SK-N-SH (cell line): ENCODE measurements at regions not wholly inside any gene's neighbourhood (a gene's known extent, or its start where the extent isn't known, plus 50 kb on each side); places are given as distances from the start of the nearest gene placed in this dataset.
"Not testable (repeated sequence)": the region's sequence is repeated elsewhere in the genome, so short reads cannot be mapped to it uniquely, and the experiment has no call there.

Source experiments
- CTCF ChIA-PET: fragments of 300-600, 350-600 bp; formaldehyde crosslinking; extraction: SDS; loops from one replicate; lab custom pipeline; 2021; lab: Yijun Ruan, JAX
- POLR2A ChIA-PET: fragments of 350-600 bp; sonication (Branson Sonifier 250); formaldehyde crosslinking; extraction: SDS; loops from one replicate; lab custom pipeline; 2020; ENCODE audit warnings: antibody characterized with exemption, inconsistent platforms; lab: Yijun Ruan, JAX
- DNase-seq: peaks from one replicate; pipeline ENCODE4 v3.0.0; 2012
- H2AFZ ChIP-seq: fragments of 200-600 bp; sonication (generic); 2 replicates; pipeline ENCODE4 v1.8.1; 2016; ENCODE audit warnings: antibody characterized with exemption, mild to moderate bottlenecking, low read depth
- H3F3A ChIP-seq: fragments of 200-600 bp; sonication (generic); replicated peaks from 2 replicates; pipeline ENCODE3; 2016; ENCODE audit warnings: antibody characterized with exemption, mild to moderate bottlenecking; ENCODE audit not compliant: insufficient read depth
- H3K27ac ChIP-seq, 2 experiments: fragments of 200-500 bp in 1 of 2; fragments of 200-600 bp in 1 of 2; sonication (Bioruptor generic) in 1 of 2; sonication (generic), shearing (Covaris generic) in 1 of 2; 2 replicates each; pipeline versions ENCODE4 v1.5.1 to v1.6.1; 2014 to 2016; ENCODE audit warnings: low read depth in 2 of 2, inconsistent platforms in 1 of 2, low read length in 1 of 2, mild to moderate bottlenecking in 1 of 2, mixed read lengths in 1 of 2
- H3K27me3 ChIP-seq: fragments of 200-600 bp; sonication (generic), shearing (Covaris generic); 2 replicates; pipeline ENCODE4 v1.6.1; 2016; ENCODE audit warnings: mixed run types; ENCODE audit not compliant: insufficient read depth
- H3K36me3 ChIP-seq, 2 experiments: fragments of 200-500 bp in 1 of 2; fragments of 200-600 bp in 1 of 2; sonication (Bioruptor generic) in 1 of 2; sonication (generic) in 1 of 2; replicated peaks in 1 of 2; 2 replicates each; pipeline versions ENCODE3 to v1.5.1; 2014 to 2016; ENCODE audit warnings: low read length in 1 of 2, mild to moderate bottlenecking in 1 of 2; ENCODE audit not compliant: insufficient read depth in 2 of 2, control insufficient read depth in 1 of 2
- H3K4me1 ChIP-seq, 2 experiments: fragments of 200-500 bp in 1 of 2; fragments of 200-600 bp in 1 of 2; sonication (Bioruptor generic) in 1 of 2; sonication (generic), shearing (Covaris generic) in 1 of 2; 2 replicates each; pipeline versions ENCODE4 v1.5.1 to v1.6.1; 2014 to 2016; ENCODE audit warnings: low read depth in 1 of 2, low read length in 1 of 2, mixed run types in 1 of 2; ENCODE audit not compliant: insufficient read depth in 2 of 2, control insufficient read depth in 1 of 2
- H3K4me2 ChIP-seq: fragments of 200-600 bp; sonication (generic), shearing (Covaris generic); 2 replicates; pipeline ENCODE4 v1.6.1; 2017; ENCODE audit warnings: mixed run types
- H3K4me3 ChIP-seq, 2 experiments: fragments of 200-500 bp in 1 of 2; fragments of 200-600 bp in 1 of 2; sonication (Bioruptor generic) in 1 of 2; sonication (generic), shearing (Covaris generic) in 1 of 2; 2 replicates each; pipeline versions ENCODE4 v1.5.1 to v1.8.1; 2014 to 2016; ENCODE audit warnings: low read depth in 2 of 2, inconsistent platforms in 1 of 2, low read length in 1 of 2, mild to moderate bottlenecking in 1 of 2, mixed read lengths in 1 of 2, moderate library complexity in 1 of 2
- H3K79me2 ChIP-seq: fragments of 200-600 bp; sonication (generic); 2 replicates; pipeline ENCODE4 v1.8.1; 2017; ENCODE audit warnings: mild to moderate bottlenecking; ENCODE audit not compliant: insufficient read depth
- H3K9ac ChIP-seq: fragments of 200-600 bp; sonication (generic); 2 replicates; pipeline ENCODE4 v1.6.1; 2017; ENCODE audit warnings: mixed run types
- H3K9me2 ChIP-seq: fragments of 200-600 bp; sonication (generic); 2 replicates; pipeline ENCODE4 v1.6.1; 2017; ENCODE audit warnings: mixed run types
- H3K9me3 ChIP-seq: fragments of 200-600 bp; sonication (generic); 2 replicates; pipeline ENCODE4 v1.6.1; 2017; ENCODE audit warnings: mixed run types, mild to moderate bottlenecking, moderate library complexity
- H4K20me1 ChIP-seq: fragments of 200-600 bp; sonication (generic); 2 replicates; pipeline ENCODE4 v1.6.1; 2017; ENCODE audit warnings: mild to moderate bottlenecking, mixed run types; ENCODE audit not compliant: insufficient read depth
- WGBS: methylation state at CpG from one replicate; pipeline ENCODE4 v1.1.6; 2017; ENCODE audit warnings: low lambda C conversion rate; 5-methylcytosine and 5-hydroxymethylcytosine counted together

DNA sequence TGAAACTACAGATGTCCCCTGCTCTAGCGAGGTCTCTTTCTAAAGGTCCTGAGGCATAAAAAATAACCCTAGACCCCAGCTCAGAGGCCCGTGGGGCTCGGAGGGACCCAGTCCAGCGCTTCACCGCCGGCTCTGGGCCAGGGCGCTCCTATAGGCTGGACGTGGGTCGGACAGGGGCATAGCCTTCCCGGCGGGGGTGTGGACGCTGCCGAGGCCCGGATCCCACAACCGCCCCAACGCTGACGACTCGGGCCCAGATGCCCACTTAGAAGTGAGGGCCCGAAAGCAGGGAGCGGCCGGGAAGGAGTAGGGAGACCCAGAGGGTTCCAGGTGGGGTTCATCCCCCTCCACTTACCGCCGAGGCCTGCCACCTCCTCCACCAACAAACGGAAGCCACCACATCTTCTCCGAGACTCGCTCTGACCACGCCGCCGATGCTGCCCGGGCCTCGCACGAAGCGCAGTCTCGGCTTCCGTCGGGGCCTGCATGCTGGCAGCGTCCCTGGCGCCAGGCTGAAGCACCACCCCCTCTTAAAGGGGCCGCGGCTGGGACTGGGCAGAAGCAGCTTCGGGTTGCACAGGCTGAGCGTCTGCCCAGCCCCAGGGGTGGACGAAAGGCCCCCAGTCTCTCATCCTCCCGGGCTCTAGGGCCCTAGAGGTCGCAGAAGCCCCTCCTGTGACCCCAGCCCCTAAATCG, 179.0 kb upstream of the TPTE start:
- H3K4me2 ChIP-seq, H3F3A ChIP-seq, H3K9me3 ChIP-seq, H3K4me3 ChIP-seq, DNase-seq, H3K27ac ChIP-seq, H3K27me3 ChIP-seq, H3K79me2 ChIP-seq, CTCF ChIA-PET, H4K20me1 ChIP-seq, H3K9ac ChIP-seq, H3K4me1 ChIP-seq, POLR2A ChIA-PET, H2AFZ ChIP-seq, H3K9me2 ChIP-seq, H3K36me3 ChIP-seq: not testable (repeated sequence)
- WGBS: 9% methylated on average over 21 of the region's 46 CpGs

DNA sequence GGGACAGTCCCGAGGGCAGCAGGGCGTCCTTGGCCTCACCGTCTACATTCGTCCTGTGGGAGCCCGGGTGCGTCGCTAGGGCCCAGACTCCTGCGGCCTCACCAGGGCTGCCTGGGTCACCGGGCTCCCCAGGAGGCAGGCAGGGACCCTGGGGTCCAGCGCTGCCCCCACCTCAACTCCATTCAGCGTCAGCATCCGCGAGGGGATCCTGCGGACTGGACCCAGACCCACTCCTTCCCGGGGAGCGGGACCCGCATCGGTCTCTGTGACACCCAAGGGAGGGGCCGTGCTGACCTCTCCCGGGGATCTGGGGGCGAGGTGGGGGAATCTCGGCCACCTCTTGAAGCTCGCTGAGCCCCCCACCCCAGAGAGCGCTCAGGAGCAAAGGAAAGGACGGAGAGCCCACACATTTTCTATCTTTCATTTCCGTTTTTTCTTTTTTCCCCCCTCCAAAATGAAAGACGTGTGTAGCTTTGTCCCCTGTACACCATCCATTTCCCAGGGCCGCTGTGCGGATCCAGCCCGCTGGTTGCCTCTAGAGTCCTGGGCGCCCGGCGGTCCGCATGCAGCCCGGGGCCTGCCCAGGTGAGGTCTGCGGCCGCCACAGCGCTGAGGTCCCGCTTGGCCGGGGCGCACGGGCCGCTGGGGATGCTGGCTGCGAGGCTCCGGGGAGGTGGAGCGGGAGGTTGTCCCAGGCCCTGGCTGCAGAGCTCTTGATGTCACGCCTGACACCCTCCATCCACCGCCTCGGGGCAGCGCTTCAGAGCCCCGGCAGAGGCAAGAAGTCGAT, 178.0 kb upstream of the TPTE start:
- DNase-seq, CTCF ChIA-PET, H3K9me2 ChIP-seq, H3K27me3 ChIP-seq, H3K9ac ChIP-seq, H3K9me3 ChIP-seq, H3K27ac ChIP-seq, H2AFZ ChIP-seq, H3K36me3 ChIP-seq, H3K4me1 ChIP-seq, POLR2A ChIA-PET, H3K79me2 ChIP-seq, H3K4me2 ChIP-seq, H4K20me1 ChIP-seq, H3K4me3 ChIP-seq, H3F3A ChIP-seq: not testable (repeated sequence)
- WGBS: 19% methylated on average over 47 of the region's 52 CpGs

DNA sequence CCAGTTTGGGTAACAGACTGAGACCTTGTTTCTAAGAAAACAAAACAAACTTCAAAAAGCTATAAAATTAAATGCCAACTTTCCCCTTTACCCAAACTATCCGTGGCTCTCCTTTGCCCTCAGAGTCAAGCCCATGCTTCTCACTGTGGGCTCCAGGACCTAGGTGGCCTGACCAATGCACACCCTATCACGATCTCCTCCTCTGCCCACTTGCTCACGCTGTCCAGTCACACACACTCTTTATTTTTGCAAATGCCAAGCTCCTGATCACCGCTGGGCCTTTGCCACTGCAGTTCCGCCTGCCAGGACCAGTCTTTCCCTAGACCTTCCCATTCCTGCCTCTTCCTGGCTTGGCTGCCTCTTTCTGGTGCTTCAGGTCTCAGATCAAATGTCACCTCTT, 177.1 kb upstream of the TPTE start:
- POLR2A ChIA-PET: not testable (repeated sequence)

DNA sequence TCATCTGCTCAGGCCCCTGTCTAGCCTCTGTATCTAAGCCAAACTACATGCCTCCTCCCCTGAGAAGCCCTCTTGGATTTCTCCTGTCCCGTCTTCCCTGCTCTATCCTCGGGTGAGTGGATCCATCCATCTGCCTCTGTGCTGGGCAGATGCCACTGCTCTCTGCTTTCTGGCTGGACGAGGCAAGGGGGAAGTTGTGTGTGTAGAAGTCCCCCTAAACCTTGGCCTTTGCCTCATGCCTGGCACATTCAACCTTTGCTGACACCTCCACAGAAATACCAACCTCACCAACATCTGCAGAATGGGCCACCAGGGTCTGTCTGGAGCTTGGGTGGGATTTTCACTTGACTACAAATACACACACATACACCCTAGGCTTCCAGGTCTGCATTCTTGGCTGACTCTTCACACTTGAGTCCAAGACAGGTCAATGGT, 176.2 kb upstream of the TPTE start:
- 3% methylated on average over 3 of the region's 3 CpGs for WGBS
- H3K9ac ChIP-seq, H3K36me3 ChIP-seq, POLR2A ChIA-PET, H3K9me3 ChIP-seq, H2AFZ ChIP-seq, DNase-seq, H3K4me1 ChIP-seq, H3K9me2 ChIP-seq, H3K4me2 ChIP-seq, H3K79me2 ChIP-seq, H3K27me3 ChIP-seq, H4K20me1 ChIP-seq, H3K27ac ChIP-seq, H3K4me3 ChIP-seq, H3F3A ChIP-seq, CTCF ChIA-PET: not testable (repeated sequence)

More for the DNA sequence above, 177.1 kb upstream of the TPTE start:
- H3K4me3 ChIP-seq, H3K27me3 ChIP-seq, H3K79me2 ChIP-seq, H3K9me2 ChIP-seq, H3K4me1 ChIP-seq, H3K36me3 ChIP-seq, H4K20me1 ChIP-seq, H3K4me2 ChIP-seq, H3K27ac ChIP-seq, H3K9me3 ChIP-seq, H2AFZ ChIP-seq, DNase-seq, H3K9ac ChIP-seq, CTCF ChIA-PET, H3F3A ChIP-seq: not testable (repeated sequence)
- WGBS: 9% methylated on average over 5 of the region's 5 CpGs

DNA sequence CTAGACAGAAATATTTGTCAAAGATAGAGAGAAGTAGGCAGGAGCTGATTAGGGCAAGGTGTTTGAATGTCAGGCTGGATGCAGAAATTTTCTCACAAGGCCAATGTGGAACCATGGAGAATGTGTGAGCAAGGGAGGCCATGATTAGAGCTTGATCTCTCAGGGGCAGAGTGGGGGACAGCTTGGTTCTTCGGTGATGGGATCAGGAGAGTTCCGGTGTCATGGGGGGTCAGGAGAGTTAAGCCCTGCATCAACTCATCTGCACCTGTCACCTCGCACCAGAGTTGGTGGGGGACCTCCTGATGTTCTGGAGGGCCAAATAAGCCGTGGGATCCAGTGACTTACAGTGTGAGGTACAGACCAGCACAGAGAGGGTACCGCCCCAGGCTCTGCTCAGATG, 175.1 kb upstream of the TPTE start:
- WGBS: 9% methylated on average over 4 of the region's 5 CpGs
- H3K4me1 ChIP-seq, H3K27me3 ChIP-seq, H3K27ac ChIP-seq, H4K20me1 ChIP-seq, H3F3A ChIP-seq, H3K9ac ChIP-seq, H3K4me3 ChIP-seq, H2AFZ ChIP-seq, H3K4me2 ChIP-seq, DNase-seq, H3K9me3 ChIP-seq, CTCF ChIA-PET, H3K9me2 ChIP-seq, H3K36me3 ChIP-seq, H3K79me2 ChIP-seq, POLR2A ChIA-PET: not testable (repeated sequence)

DNA sequence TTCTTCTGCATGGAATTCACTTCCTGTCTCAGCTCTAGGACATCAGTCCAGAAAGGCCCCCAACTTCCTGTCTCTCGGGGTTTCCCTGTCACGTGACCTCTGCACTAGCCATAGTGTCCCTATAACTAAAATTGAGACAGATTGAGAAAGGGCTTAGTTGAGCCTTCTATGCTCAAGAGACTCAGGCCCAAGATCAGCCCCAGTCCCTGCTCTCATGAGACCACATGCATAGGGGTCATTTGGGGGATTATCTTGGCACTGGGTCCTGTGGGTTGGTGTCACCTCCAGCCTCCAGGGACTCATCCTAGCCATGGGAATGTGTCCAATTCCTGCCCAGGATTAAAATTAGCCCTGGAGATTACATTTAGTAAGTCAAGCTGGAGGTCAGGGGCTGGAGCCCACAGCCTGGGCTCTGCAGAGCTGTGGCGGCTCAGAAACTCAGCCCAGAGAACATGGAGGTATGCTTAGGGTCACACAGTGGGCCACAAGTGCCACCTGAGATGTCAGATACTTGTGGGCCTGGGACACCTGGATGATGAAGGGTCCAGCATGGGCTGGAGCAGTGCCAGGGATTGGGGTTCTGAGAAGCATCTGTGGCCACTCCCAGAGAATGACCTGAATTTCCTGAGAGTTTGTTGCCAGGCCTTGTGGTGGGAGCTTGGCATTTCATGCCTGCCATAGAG, 174.3 kb upstream of the TPTE start:
- H3F3A ChIP-seq, H3K27ac ChIP-seq, H3K36me3 ChIP-seq, H3K4me3 ChIP-seq, POLR2A ChIA-PET, H3K9me2 ChIP-seq, H3K27me3 ChIP-seq, H3K4me1 ChIP-seq, H3K4me2 ChIP-seq, DNase-seq, H2AFZ ChIP-seq, H3K9me3 ChIP-seq, CTCF ChIA-PET, H3K9ac ChIP-seq, H4K20me1 ChIP-seq, H3K79me2 ChIP-seq: not testable (repeated sequence)
- WGBS: 5% methylated on average over 3 of the region's 3 CpGs
